SK-N-SH (cell line): ENCODE measurements at regions not wholly inside any gene's neighbourhood (a gene's known extent, or its start where the extent isn't known, plus 50 kb on each side); places are given as distances from the start of the nearest gene placed in this dataset.
"Not testable (repeated sequence)": the region's sequence is repeated elsewhere in the genome, so short reads cannot be mapped to it uniquely, and the experiment has no call there.

ENCODE experiments used
- CTCF ChIA-PET: fragments of 300-600, 350-600 bp; formaldehyde crosslinking; extraction: SDS; loops from one replicate; lab custom pipeline; 2021; lab: Yijun Ruan, JAX
- POLR2A ChIA-PET: fragments of 350-600 bp; sonication (Branson Sonifier 250); formaldehyde crosslinking; extraction: SDS; loops from one replicate; lab custom pipeline; 2020; ENCODE audit warnings: antibody characterized with exemption, inconsistent platforms; lab: Yijun Ruan, JAX
- DNase-seq: peaks from one replicate; pipeline ENCODE4 v3.0.0; 2012
- H2AFZ ChIP-seq: fragments of 200-600 bp; sonication (generic); 2 replicates; pipeline ENCODE4 v1.8.1; 2016; ENCODE audit warnings: antibody characterized with exemption, mild to moderate bottlenecking, low read depth
- H3F3A ChIP-seq: fragments of 200-600 bp; sonication (generic); replicated peaks from 2 replicates; pipeline ENCODE3; 2016; ENCODE audit warnings: antibody characterized with exemption, mild to moderate bottlenecking; ENCODE audit not compliant: insufficient read depth
- H3K27ac ChIP-seq, 2 experiments: fragments of 200-500 bp in 1 of 2; fragments of 200-600 bp in 1 of 2; sonication (Bioruptor generic) in 1 of 2; sonication (generic), shearing (Covaris generic) in 1 of 2; 2 replicates each; pipeline versions ENCODE4 v1.5.1 to v1.6.1; 2014 to 2016; ENCODE audit warnings: low read depth in 2 of 2, inconsistent platforms in 1 of 2, low read length in 1 of 2, mild to moderate bottlenecking in 1 of 2, mixed read lengths in 1 of 2
- H3K27me3 ChIP-seq: fragments of 200-600 bp; sonication (generic), shearing (Covaris generic); 2 replicates; pipeline ENCODE4 v1.6.1; 2016; ENCODE audit warnings: mixed run types; ENCODE audit not compliant: insufficient read depth
- H3K36me3 ChIP-seq, 2 experiments: fragments of 200-500 bp in 1 of 2; fragments of 200-600 bp in 1 of 2; sonication (Bioruptor generic) in 1 of 2; sonication (generic) in 1 of 2; replicated peaks in 1 of 2; 2 replicates each; pipeline versions ENCODE3 to v1.5.1; 2014 to 2016; ENCODE audit warnings: low read length in 1 of 2, mild to moderate bottlenecking in 1 of 2; ENCODE audit not compliant: insufficient read depth in 2 of 2, control insufficient read depth in 1 of 2
- H3K4me1 ChIP-seq, 2 experiments: fragments of 200-500 bp in 1 of 2; fragments of 200-600 bp in 1 of 2; sonication (Bioruptor generic) in 1 of 2; sonication (generic), shearing (Covaris generic) in 1 of 2; 2 replicates each; pipeline versions ENCODE4 v1.5.1 to v1.6.1; 2014 to 2016; ENCODE audit warnings: low read depth in 1 of 2, low read length in 1 of 2, mixed run types in 1 of 2; ENCODE audit not compliant: insufficient read depth in 2 of 2, control insufficient read depth in 1 of 2
- H3K4me2 ChIP-seq: fragments of 200-600 bp; sonication (generic), shearing (Covaris generic); 2 replicates; pipeline ENCODE4 v1.6.1; 2017; ENCODE audit warnings: mixed run types
- H3K4me3 ChIP-seq, 2 experiments: fragments of 200-500 bp in 1 of 2; fragments of 200-600 bp in 1 of 2; sonication (Bioruptor generic) in 1 of 2; sonication (generic), shearing (Covaris generic) in 1 of 2; 2 replicates each; pipeline versions ENCODE4 v1.5.1 to v1.8.1; 2014 to 2016; ENCODE audit warnings: low read depth in 2 of 2, inconsistent platforms in 1 of 2, low read length in 1 of 2, mild to moderate bottlenecking in 1 of 2, mixed read lengths in 1 of 2, moderate library complexity in 1 of 2
- H3K79me2 ChIP-seq: fragments of 200-600 bp; sonication (generic); 2 replicates; pipeline ENCODE4 v1.8.1; 2017; ENCODE audit warnings: mild to moderate bottlenecking; ENCODE audit not compliant: insufficient read depth
- H3K9ac ChIP-seq: fragments of 200-600 bp; sonication (generic); 2 replicates; pipeline ENCODE4 v1.6.1; 2017; ENCODE audit warnings: mixed run types
- H3K9me2 ChIP-seq: fragments of 200-600 bp; sonication (generic); 2 replicates; pipeline ENCODE4 v1.6.1; 2017; ENCODE audit warnings: mixed run types
- H3K9me3 ChIP-seq: fragments of 200-600 bp; sonication (generic); 2 replicates; pipeline ENCODE4 v1.6.1; 2017; ENCODE audit warnings: mixed run types, mild to moderate bottlenecking, moderate library complexity
- H4K20me1 ChIP-seq: fragments of 200-600 bp; sonication (generic); 2 replicates; pipeline ENCODE4 v1.6.1; 2017; ENCODE audit warnings: mild to moderate bottlenecking, mixed run types; ENCODE audit not compliant: insufficient read depth
- CHD2 ChIP-seq: fragments of 150-350 bp; IDR thresholded peaks from 2 replicates; pipeline ENCODE4 v1.6.1; 2018; ENCODE audit warnings: low read length; ENCODE audit not compliant: partially characterized antibody
- EZH2phosphoT487 ChIP-seq: fragments of 200-600 bp; sonication (generic); IDR thresholded peaks from 2 replicates; pipeline ENCODE4 v1.6.1; 2017; ENCODE audit warnings: low read depth, mixed run types, mild to moderate bottlenecking, antibody characterized with exemption, moderate library complexity, borderline replicate concordance
- FOSL2 ChIP-seq: IDR thresholded peaks from 2 replicates; pipeline ENCODE4 v1.4.0; 2012; ENCODE audit warnings: low read depth, mild to moderate bottlenecking, moderate library complexity, borderline replicate concordance
- FOXJ3 ChIP-seq: sonication (generic); formaldehyde crosslinking; IDR thresholded peaks from 2 replicates; pipeline ENCODE4 v1.5.1; 2020; ENCODE audit warnings: mild to moderate bottlenecking, missing genetic modification reagents
- FOXM1 ChIP-seq: IDR thresholded peaks from 2 replicates; pipeline ENCODE4 v1.4.0; 2012; ENCODE audit warnings: low read depth, mild to moderate bottlenecking
- GABPA ChIP-seq: IDR thresholded peaks from 2 replicates; pipeline ENCODE4 v1.4.0; 2012; ENCODE audit warnings: low read depth, mild to moderate bottlenecking
- GATA2 ChIP-seq: sonication (generic); formaldehyde crosslinking; IDR thresholded peaks from 2 replicates; pipeline ENCODE4 v1.5.0; 2020; ENCODE audit warnings: mild to moderate bottlenecking, missing genetic modification reagents
- NFIC ChIP-seq: IDR thresholded peaks from 2 replicates; pipeline ENCODE4 v1.4.0; 2012; ENCODE audit warnings: borderline replicate concordance
- NRF1 ChIP-seq: IDR thresholded peaks from 2 replicates; pipeline ENCODE4 v1.6.1; 2012; ENCODE audit warnings: low read depth, mild to moderate bottlenecking, low read length
- RAD21 ChIP-seq: IDR thresholded peaks from 2 replicates; pipeline ENCODE4 v1.6.1; 2012; ENCODE audit warnings: mild to moderate bottlenecking, low read length
- RXRA ChIP-seq: IDR thresholded peaks from 2 replicates; pipeline ENCODE4 v1.4.0; 2012; ENCODE audit warnings: low read depth, mild to moderate bottlenecking, borderline replicate concordance
- SIN3A ChIP-seq: IDR thresholded peaks from 2 replicates; pipeline ENCODE4 v1.6.1; 2012; ENCODE audit warnings: low read depth, mild to moderate bottlenecking, low read length, moderate library complexity, borderline replicate concordance
- SMC3 ChIP-seq: IDR thresholded peaks from 2 replicates; pipeline ENCODE4 v1.6.1; 2012; ENCODE audit warnings: low read depth, low read length, improper control_type of control experiment
- TAF1 ChIP-seq: IDR thresholded peaks from 2 replicates; pipeline ENCODE4 v1.6.1; 2012; ENCODE audit warnings: low read depth, mild to moderate bottlenecking, low read length, moderate library complexity, borderline replicate concordance
- TCF12 ChIP-seq: IDR thresholded peaks from 2 replicates; pipeline ENCODE4 v1.4.0; 2012
- YY1 ChIP-seq: IDR thresholded peaks from 2 replicates; pipeline ENCODE4 v1.4.0; 2012; ENCODE audit warnings: low read depth, mild to moderate bottlenecking
- WGBS: methylation state at CpG from one replicate; pipeline ENCODE4 v1.1.6; 2017; ENCODE audit warnings: low lambda C conversion rate; 5-methylcytosine and 5-hydroxymethylcytosine counted together

- ChIA-PET POLR2A (no interaction called here), CTCF (interaction anchor here (1.3 kb wide), 1 partner anchor 14 kb away, joined by 3 read pairs; no protein-coding TSS in a partner anchor)
- H4K20me1 ChIP-seq: no peaks in the 10 kb centered on the region
- no peaks in the 10 kb centered on the region; the same call in none of the 2 replicates for H3K9me3 ChIP-seq
- H3K4me2 ChIP-seq: no peak overlapping the region
- DNase-seq: no peak
- TF ChIP-seq EZH2phosphoT487 (no peak), RAD21 (no peak), YY1 (no peak), RXRA (no peak)
- H3K27me3 ChIP-seq: no peaks in the 10 kb centered on the region
- no peak overlapping the region for H3K27ac ChIP-seq
- H3K79me2 ChIP-seq: no peaks in the 10 kb centered on the region
- no peaks in the 10 kb centered on the region for H3K9me2 ChIP-seq
- no peaks in the 10 kb centered on the region for H3F3A ChIP-seq
- no peaks in the 10 kb centered on the region for H3K36me3 ChIP-seq
- 4% methylated on average over 3 of the region's 3 CpGs for WGBS
- H2AFZ ChIP-seq: no peak overlapping the region
- no peak overlapping the region for H3K9ac ChIP-seq
- no peak overlapping the region for H3K4me3 ChIP-seq
- H3K4me1 ChIP-seq: no peaks in the 10 kb centered on the region
Measured at GRCh38 chr7:51918581-51918980, 602.0 kb upstream of the COBL start.

- Histone ChIP-seq H3K27ac (no peak overlapping the region), H3K9me2 (no peaks in the 10 kb centered on the region), H3K4me1 (no peaks in the 10 kb centered on the region), H3K9me3 (peaks cover 4% of the 10 kb centered on the region; the same call in 1 of the 2 replicates), H3K27me3 (no peaks in the 10 kb centered on the region), H4K20me1 (no peaks in the 10 kb centered on the region), H3K36me3 (no peaks in the 10 kb centered on the region), H3K9ac (no peak overlapping the region), H2AFZ (no peak overlapping the region), H3K4me2 (no peak overlapping the region), H3K79me2 (no peaks in the 10 kb centered on the region), H3F3A (no peaks in the 10 kb centered on the region)
- CTCF ChIA-PET: no interaction called here
- POLR2A ChIA-PET: no interaction called here
- WGBS: 58% methylated on average over 13 of the region's 13 CpGs
- no peak for DNase-seq
- no peak for TF ChIP-seq TCF12
- no peak for TF ChIP-seq GATA2 (CRISPR knock-in tag)
- no peak for TF ChIP-seq NFIC
- no peak for TF ChIP-seq FOXJ3 (CRISPR knock-in tag)
- TF ChIP-seq GABPA: no peak
- TF ChIP-seq NRF1: no peak
- TF ChIP-seq FOXM1: no peak
- TF ChIP-seq CHD2: no peak
- no peak for TF ChIP-seq SIN3A
- no peak for TF ChIP-seq TAF1
- no peak for TF ChIP-seq FOSL2
- TF ChIP-seq SMC3: no peak
- TF ChIP-seq, all 33 proteins: peak for 0
- no peak overlapping the region for H3K4me3 ChIP-seq
Measured at GRCh38 chr7:51901489-51901840, 584.9 kb upstream of the COBL start.

GRCh38 chr7:51900755-51901488 is 584.3 kb upstream of the COBL start:
- POLR2A ChIA-PET, H3K9me2 ChIP-seq, H4K20me1 ChIP-seq, H3K27me3 ChIP-seq, H3K9me3 ChIP-seq, H3K4me2 ChIP-seq, CTCF ChIA-PET, DNase-seq, H2AFZ ChIP-seq, H3K36me3 ChIP-seq, H3K4me1 ChIP-seq, H3K4me3 ChIP-seq, H3K27ac ChIP-seq, H3F3A ChIP-seq, H3K9ac ChIP-seq, H3K79me2 ChIP-seq: not testable (repeated sequence)
- 61% methylated on average over 29 of the region's 42 CpGs for WGBS
